Calu3 (cell line): ENCODE measurements at regions not wholly inside any gene's neighbourhood (a gene's known extent, or its start where the extent isn't known, plus 50 kb on each side); places are given as distances from the start of the nearest gene placed in this dataset.

Experiments used
- BruUV-seq: library from RNA; stranded (reverse); fragments of 400-500 nt; replicated peaks from 2 replicates; lab custom pipeline; 2021; lab: Mats Ljungman, UMichigan
- CTCF ChIA-PET: fragments of 300-600 bp; sonication (Branson Sonifier 250); formaldehyde crosslinking; loops from one replicate; lab custom pipeline; 2022; ENCODE audit warnings: antibody characterized with exemption; lab: Charles Lee
- DNase-seq: peaks from one replicate; pipeline ENCODE4 v3.0.0; 2022
- H3K27ac Mint-ChIP-seq: one replicate; pipeline ENCODE4 v1.8.0; 2022; ENCODE audit warnings: mixed read lengths; ENCODE audit not compliant: unreplicated experiment
- H3K27me3 Mint-ChIP-seq: one replicate; pipeline ENCODE4 v1.8.0; 2022; ENCODE audit warnings: mixed read lengths; ENCODE audit not compliant: unreplicated experiment
- H3K36me3 Mint-ChIP-seq: one replicate; pipeline ENCODE4 v1.8.0; 2022; ENCODE audit warnings: mild to moderate bottlenecking, moderate library complexity, mixed read lengths; ENCODE audit not compliant: insufficient read depth, unreplicated experiment
- H3K4me1 Mint-ChIP-seq: one replicate; pipeline ENCODE4 v1.8.0; 2022; ENCODE audit warnings: mild to moderate bottlenecking, low read depth, mixed read lengths; ENCODE audit not compliant: unreplicated experiment
- H3K4me3 Mint-ChIP-seq: one replicate; pipeline ENCODE4 v1.8.0; 2022; ENCODE audit warnings: mild to moderate bottlenecking, low read depth, moderate library complexity, mixed read lengths; ENCODE audit not compliant: unreplicated experiment
- H3K9me3 Mint-ChIP-seq: one replicate; pipeline ENCODE4 v1.8.0; 2022; ENCODE audit warnings: low read depth, mixed read lengths; ENCODE audit not compliant: unreplicated experiment
- intact Hi-C: fragments of 100-400 bp; cut with micrococcal nuclease; formaldehyde crosslinking; loops from one replicate; pipeline ENCODE4 v1.10.0; 2022; ENCODE audit not compliant: unreplicated experiment
- TF ChIP-seq, protein P1 (sequence below): fragments of 200-600 bp; IDR thresholded peaks from one replicate; pipeline ENCODE4 v1.8.0; 2022; ENCODE audit warnings: antibody characterized with exemption; ENCODE audit not compliant: unreplicated experiment

DNA sequence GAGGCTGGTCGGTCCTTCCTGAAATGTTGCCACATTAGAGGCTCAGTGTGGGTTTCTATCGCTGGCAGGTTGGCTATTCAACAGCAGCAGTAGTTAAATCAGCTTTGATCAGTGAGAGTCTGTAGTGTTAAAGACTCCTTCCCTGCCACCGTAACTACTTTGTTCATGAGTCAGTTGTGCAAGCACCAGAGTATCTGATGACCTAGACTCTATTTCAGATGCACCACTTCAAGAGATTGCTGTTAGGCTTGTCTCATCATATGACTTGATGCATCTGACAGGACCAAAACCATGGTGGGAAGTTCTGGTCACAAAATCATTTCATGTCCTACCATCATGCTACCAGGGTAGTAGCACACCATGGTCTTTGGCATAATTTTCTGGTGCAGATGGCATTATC lies 482.7 kb upstream of the MPDZ start:
- no TSS peak for BruUV-seq
- H3K4me3 Mint-ChIP-seq: no peak overlapping the region
- no peak overlapping the region for H3K27ac Mint-ChIP-seq
- no peaks in the 10 kb centered on the region for H3K4me1 Mint-ChIP-seq
- TF ChIP-seq, protein P1, sequence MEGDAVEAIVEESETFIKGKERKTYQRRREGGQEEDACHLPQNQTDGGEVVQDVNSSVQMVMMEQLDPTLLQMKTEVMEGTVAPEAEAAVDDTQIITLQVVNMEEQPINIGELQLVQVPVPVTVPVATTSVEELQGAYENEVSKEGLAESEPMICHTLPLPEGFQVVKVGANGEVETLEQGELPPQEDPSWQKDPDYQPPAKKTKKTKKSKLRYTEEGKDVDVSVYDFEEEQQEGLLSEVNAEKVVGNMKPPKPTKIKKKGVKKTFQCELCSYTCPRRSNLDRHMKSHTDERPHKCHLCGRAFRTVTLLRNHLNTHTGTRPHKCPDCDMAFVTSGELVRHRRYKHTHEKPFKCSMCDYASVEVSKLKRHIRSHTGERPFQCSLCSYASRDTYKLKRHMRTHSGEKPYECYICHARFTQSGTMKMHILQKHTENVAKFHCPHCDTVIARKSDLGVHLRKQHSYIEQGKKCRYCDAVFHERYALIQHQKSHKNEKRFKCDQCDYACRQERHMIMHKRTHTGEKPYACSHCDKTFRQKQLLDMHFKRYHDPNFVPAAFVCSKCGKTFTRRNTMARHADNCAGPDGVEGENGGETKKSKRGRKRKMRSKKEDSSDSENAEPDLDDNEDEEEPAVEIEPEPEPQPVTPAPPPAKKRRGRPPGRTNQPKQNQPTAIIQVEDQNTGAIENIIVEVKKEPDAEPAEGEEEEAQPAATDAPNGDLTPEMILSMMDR: no peak
- H3K9me3 Mint-ChIP-seq: no peaks in the 10 kb centered on the region
- H3K36me3 Mint-ChIP-seq: no peaks in the 10 kb centered on the region
- no peak for DNase-seq
- CTCF ChIA-PET: no interaction called here
- peaks cover 4% of the 10 kb centered on the region for H3K27me3 Mint-ChIP-seq
- intact Hi-C loops: no loop called here

DNA sequence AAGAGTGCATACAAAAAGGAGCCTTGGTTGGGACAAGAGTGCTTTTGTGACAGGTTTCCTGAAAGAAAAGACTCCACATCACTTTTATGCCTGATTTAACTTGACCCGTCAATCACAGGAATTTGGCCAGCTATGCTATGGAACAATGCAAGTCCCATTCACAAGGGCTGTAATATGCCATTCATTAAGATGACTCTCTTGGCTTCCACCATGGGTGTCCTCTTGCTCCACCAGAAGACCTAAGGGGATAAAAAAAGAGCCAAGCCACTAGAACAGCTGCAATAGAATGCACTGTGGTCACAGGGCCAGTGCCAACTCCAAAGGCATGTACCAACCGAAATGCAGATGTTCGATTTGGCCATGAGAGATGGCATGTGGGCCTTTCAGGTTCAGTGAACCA lies 480.1 kb upstream of the MPDZ start:
- TF ChIP-seq, protein P1: no peak
- peaks cover 18% of the 10 kb centered on the region for H3K27me3 Mint-ChIP-seq

DNA sequence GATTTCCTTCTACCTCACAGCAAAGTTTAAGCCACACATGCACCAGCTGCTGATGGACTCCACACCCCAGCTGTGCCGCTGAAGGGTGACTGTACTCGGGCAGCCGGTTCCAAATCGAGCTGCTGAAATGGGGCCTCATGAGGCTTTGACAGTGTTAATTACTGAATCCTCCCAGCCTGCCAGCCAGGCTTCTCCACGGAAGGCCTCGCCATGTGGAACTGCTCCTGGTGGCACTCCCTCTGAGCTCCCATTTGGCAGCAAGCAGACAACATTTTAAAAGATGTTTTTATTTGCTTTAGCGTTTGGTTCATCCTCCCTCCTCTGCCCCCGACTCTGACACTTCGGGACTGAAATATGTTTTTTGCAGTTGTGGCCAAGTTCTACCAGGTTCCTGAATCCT lies 479.4 kb upstream of the MPDZ start:
- TF ChIP-seq, protein P1: no peak
- Mint-ChIP-seq H3K9me3 (no peaks in the 10 kb centered on the region), H3K4me3 (no peak overlapping the region), H3K36me3 (no peaks in the 10 kb centered on the region), H3K27ac (no peak overlapping the region), H3K4me1 (no peaks in the 10 kb centered on the region), H3K27me3 (peaks cover 18% of the 10 kb centered on the region)
- DNase-seq: no peak
- BruUV-seq: no TSS peak
- intact Hi-C loops: no loop called here
- CTCF ChIA-PET: no interaction called here

More for the DNA sequence above, 480.1 kb upstream of the MPDZ start:
- Mint-ChIP-seq H3K36me3 (no peaks in the 10 kb centered on the region), H3K27ac (no peak overlapping the region), H3K4me3 (no peak overlapping the region), H3K4me1 (no peaks in the 10 kb centered on the region), H3K9me3 (no peaks in the 10 kb centered on the region)
- BruUV-seq: no TSS peak
- CTCF ChIA-PET: no interaction called here
- intact Hi-C loops: no loop called here
- DNase-seq: no peak

DNA sequence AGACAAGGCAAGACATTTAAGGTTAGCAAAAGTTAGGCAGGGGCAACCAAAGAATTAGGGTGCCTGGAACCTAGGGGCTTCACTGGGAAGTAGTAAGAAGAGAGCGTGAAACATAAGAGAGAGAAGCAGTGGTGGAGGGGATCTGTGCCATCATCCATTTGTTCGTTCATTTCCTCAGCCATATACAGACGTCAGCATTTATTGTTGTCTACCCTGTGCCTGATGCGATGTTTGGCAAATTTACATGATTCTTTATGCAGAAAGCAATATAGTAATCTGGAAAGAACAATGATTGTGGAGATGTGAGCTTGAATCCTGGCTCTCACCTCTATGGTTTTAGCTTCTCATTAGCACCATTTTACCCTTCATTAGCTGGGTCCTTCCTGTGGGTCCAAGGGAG lies 477.5 kb upstream of the MPDZ start:
- TF ChIP-seq, protein P1: no peak
- CTCF ChIA-PET: no interaction called here
- no TSS peak for BruUV-seq
- no peak overlapping the region for H3K27ac Mint-ChIP-seq
- H3K36me3 Mint-ChIP-seq: no peaks in the 10 kb centered on the region
- peaks cover 18% of the 10 kb centered on the region for H3K27me3 Mint-ChIP-seq
- no peaks in the 10 kb centered on the region for H3K9me3 Mint-ChIP-seq
- no peak overlapping the region for H3K4me3 Mint-ChIP-seq
- intact Hi-C loops: no loop called here
- no peaks in the 10 kb centered on the region for H3K4me1 Mint-ChIP-seq
- DNase-seq: no peak
